ENCODE measurements at regions not wholly inside any gene's neighbourhood (a gene's known extent, or its start where the extent isn't known, plus 50 kb on each side); places are given as distances from the start of the nearest gene placed in this dataset.

- intact Hi-C loops (cut with DNase I, micrococcal nuclease): no loop called here
- Histone ChIP-seq H3K9me3 (ENCODE audit: control insufficient read depth in 1 of 2, insufficient read depth in 1 of 2, low read length in 2 of 2) (no peaks in the 10 kb centered on the region), H3K4me1 (ENCODE audit: insufficient read depth, low read length) (no peaks in the 10 kb centered on the region), H3K36me3 (ENCODE audit: insufficient read depth, low read length) (no peaks in the 10 kb centered on the region), H3K27ac (ENCODE audit: low read depth in 1 of 2, low read length in 2 of 2) (no peak overlapping the region), H3K27me3 (ENCODE audit: control insufficient read depth in 1 of 2, insufficient read depth in 2 of 2, low read length in 2 of 2) (no peaks in the 10 kb centered on the region), H3K4me3 (ENCODE audit: low read length) (no peak overlapping the region)
- no peak overlapping the region for H3K27ac Mint-ChIP-seq
- DNase-seq (no peak), ATAC-seq (ENCODE audit: poor library complexity) (no peak)
- POLR2A ChIA-PET: no interaction called here
- H3K4me3 Mint-ChIP-seq: no peak overlapping the region
- H3K27me3 Mint-ChIP-seq: no peaks in the 10 kb centered on the region
- no peak for TF ChIP-seq CTCF (IDR thresholded peaks at IDR 0.05)
- no peaks in the 10 kb centered on the region for H3K36me3 Mint-ChIP-seq (ENCODE audit: low read depth)
- no peaks in the 10 kb centered on the region for H3K4me1 Mint-ChIP-seq (ENCODE audit: low read depth)
- CTCF ChIA-PET: no interaction called here
- no peaks in the 10 kb centered on the region for H3K9me3 Mint-ChIP-seq
Observed at GRCh38 chr2:59588286-59588685, 965.2 kb downstream of the BCL11A start.

GRCh38 chr2:59586176-59586575 is 967.3 kb downstream of the BCL11A start:
- H3K27ac ChIP-seq (ENCODE audit: low read depth in 1 of 2, low read length in 2 of 2): no peak overlapping the region
- no peaks in the 10 kb centered on the region for H3K9me3 Mint-ChIP-seq
- POLR2A ChIA-PET: no interaction called here
- ATAC-seq (ENCODE audit: poor library complexity) (no peak), DNase-seq (no peak)
- no peaks in the 10 kb centered on the region for H3K36me3 ChIP-seq (ENCODE audit: insufficient read depth, low read length)
- intact Hi-C loops (cut with DNase I, micrococcal nuclease): no loop called here
- CTCF ChIA-PET: no interaction called here
- H3K36me3 Mint-ChIP-seq (ENCODE audit: low read depth): no peaks in the 10 kb centered on the region
- H3K4me1 Mint-ChIP-seq (ENCODE audit: low read depth): no peaks in the 10 kb centered on the region
- no peaks in the 10 kb centered on the region for H3K4me1 ChIP-seq (ENCODE audit: insufficient read depth, low read length)
- no peak overlapping the region for H3K4me3 Mint-ChIP-seq
- no peaks in the 10 kb centered on the region for H3K9me3 ChIP-seq (ENCODE audit: control insufficient read depth in 1 of 2, insufficient read depth in 1 of 2, low read length in 2 of 2)
- no peaks in the 10 kb centered on the region for H3K27me3 Mint-ChIP-seq
- TF ChIP-seq CTCF (IDR thresholded peaks at IDR 0.05): no peak
- no peaks in the 10 kb centered on the region for H3K27me3 ChIP-seq (ENCODE audit: control insufficient read depth in 1 of 2, insufficient read depth in 2 of 2, low read length in 2 of 2)
- no peak overlapping the region for H3K27ac Mint-ChIP-seq
- no peak overlapping the region for H3K4me3 ChIP-seq (ENCODE audit: low read length)

GRCh38 chr2:59585655-59586054 is 967.8 kb downstream of the BCL11A start:
- no peaks in the 10 kb centered on the region for H3K4me1 Mint-ChIP-seq (ENCODE audit: low read depth)
- intact Hi-C loops (cut with DNase I, micrococcal nuclease): no loop called here
- CTCF ChIA-PET: no interaction called here

More at GRCh38 chr2:59585655-59586054, 967.8 kb downstream of the BCL11A start:
- H3K4me3 ChIP-seq (ENCODE audit: low read length): no peak overlapping the region
- no peak overlapping the region for H3K27ac Mint-ChIP-seq
- POLR2A ChIA-PET: no interaction called here
- H3K36me3 ChIP-seq (ENCODE audit: insufficient read depth, low read length): no peaks in the 10 kb centered on the region
- DNase-seq: no peak
- no peaks in the 10 kb centered on the region for H3K4me1 ChIP-seq (ENCODE audit: insufficient read depth, low read length)
- TF ChIP-seq CTCF (IDR thresholded peaks at IDR 0.05): no peak
- H3K4me3 Mint-ChIP-seq: no peak overlapping the region
- ATAC-seq (ENCODE audit: poor library complexity): no peak
- H3K27ac ChIP-seq (ENCODE audit: low read depth in 1 of 2, low read length in 2 of 2): no peak overlapping the region
- no peaks in the 10 kb centered on the region for H3K27me3 Mint-ChIP-seq
- H3K9me3 Mint-ChIP-seq: no peaks in the 10 kb centered on the region
- H3K36me3 Mint-ChIP-seq (ENCODE audit: low read depth): no peaks in the 10 kb centered on the region
- no peaks in the 10 kb centered on the region for H3K9me3 ChIP-seq (ENCODE audit: control insufficient read depth in 1 of 2, insufficient read depth in 1 of 2, low read length in 2 of 2)
- H3K27me3 ChIP-seq (ENCODE audit: control insufficient read depth in 1 of 2, insufficient read depth in 2 of 2, low read length in 2 of 2): no peaks in the 10 kb centered on the region

Measured in CD4-positive, alpha-beta T cell (primary cell).